Breast epithelium (tissue), 3 donors: ENCODE measurements at regions not wholly inside any gene's neighbourhood (a gene's known extent, or its start where the extent isn't known, plus 50 kb on each side); places are given as distances from the start of the nearest gene placed in this dataset.

Source experiments
- CTCF ChIP-seq, 3 donors: fragments of 450-650 bp; IDR thresholded peaks; one replicate each; pipeline ENCODE4 v1.5.1; 2016 to 2017; ENCODE audit warnings: antibody characterized with exemption in 3 of 3, mild to moderate bottlenecking in 3 of 3, moderate library complexity in 3 of 3
- POLR2A ChIP-seq: fragments of 450-650 bp; IDR thresholded peaks from one replicate; pipeline ENCODE4 v1.6.1; 2016; ENCODE audit warnings: antibody characterized with exemption, mild to moderate bottlenecking, moderate library complexity

GRCh38 chr4:10977534-10977933 is 293.0 kb upstream of the CLNK start:
- TF ChIP-seq POLR2A (no peak), CTCF (IDR thresholded peaks at IDR 0.05) (no peak)
